ELF-1 (cell line): ENCODE measurements at regions not wholly inside any gene's neighbourhood (a gene's known extent, or its start where the extent isn't known, plus 50 kb on each side); places are given as distances from the start of the nearest gene placed in this dataset.

Source experiments
- DNase-seq: peaks from one replicate; pipeline ENCODE4 v3.0.0-alpha.2; 2016; ENCODE audit warnings: low read depth, low spot score

DNA sequence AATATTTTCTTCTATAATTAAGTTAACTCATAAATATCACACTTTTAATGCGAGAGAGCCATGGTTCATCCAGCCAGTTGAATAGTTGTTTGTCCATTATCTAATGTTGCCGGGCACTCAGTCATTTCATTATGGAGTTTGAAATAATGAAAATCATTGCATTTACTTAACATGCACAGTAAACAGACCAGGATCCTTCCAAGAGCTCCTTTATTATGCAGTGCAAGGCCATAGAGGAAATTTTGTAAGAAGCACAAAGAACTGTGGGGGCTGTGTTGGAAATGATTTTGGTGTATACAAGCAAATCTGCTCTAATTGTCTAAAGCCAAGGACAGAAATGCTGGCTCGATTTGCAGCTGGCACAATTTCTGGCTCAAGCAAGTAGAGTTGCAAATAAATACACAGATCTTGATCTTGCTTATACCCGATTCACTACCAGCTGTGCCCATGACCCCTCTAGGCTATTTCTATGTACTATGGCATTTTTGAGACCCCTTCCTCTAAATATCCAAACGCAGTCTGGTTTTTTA, 400.3 kb upstream of the HNRNPA3 start:
- DNase-seq, result no peak

- DNase-seq, result no peak
Observed at GRCh38 chr2:176813156-176813555, 399.4 kb upstream of the HNRNPA3 start.

- no peak for DNase-seq
Observed at GRCh38 chr2:176813621-176814049, 399.0 kb upstream of the HNRNPA3 start.

- no peak for DNase-seq
Observed at GRCh38 chr2:176814274-176814673, 398.3 kb upstream of the HNRNPA3 start.

DNA sequence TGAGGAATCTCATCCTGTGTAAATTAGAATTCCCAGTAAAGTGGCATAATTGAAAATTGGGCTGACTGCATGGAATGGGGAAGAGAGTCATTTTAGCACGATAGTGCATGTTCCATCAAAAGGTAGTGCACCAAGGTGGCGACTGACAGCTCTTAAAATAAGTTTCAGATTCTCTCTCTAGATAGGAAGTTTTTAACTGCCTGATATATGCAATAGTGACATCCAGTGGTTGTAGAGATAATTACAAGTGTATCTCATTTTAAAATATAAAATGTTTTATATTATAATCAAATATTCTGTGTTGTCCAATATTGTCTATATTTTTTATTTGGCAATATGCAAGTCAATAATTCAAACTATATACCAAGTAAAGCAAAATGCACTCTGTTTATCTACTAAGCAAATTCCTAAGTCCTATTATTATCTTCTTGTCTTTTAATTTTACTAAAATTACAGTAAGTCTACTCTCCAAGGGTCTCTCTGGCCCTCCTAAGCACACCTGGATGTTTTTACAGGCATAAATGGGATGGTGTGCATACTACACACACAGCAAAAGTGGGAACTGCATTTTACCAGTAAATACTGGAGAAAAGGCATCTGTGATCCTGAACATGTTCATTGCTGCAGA, 397.7 kb upstream of the HNRNPA3 start:
- no peak for DNase-seq

GRCh38 chr2:176817061-176817565, 395.5 kb upstream of the HNRNPA3 start:
- DNase-seq, result peak; percentile 37

GRCh38 chr2:176818076-176818475, 394.5 kb upstream of the HNRNPA3 start:
- no peak for DNase-seq

- DNase-seq, result no peak
Observed at GRCh38 chr2:176818617-176819016, 394.0 kb upstream of the HNRNPA3 start.

- DNase-seq, result no peak
Observed at GRCh38 chr2:176819306-176819705, 393.3 kb upstream of the HNRNPA3 start.

DNA sequence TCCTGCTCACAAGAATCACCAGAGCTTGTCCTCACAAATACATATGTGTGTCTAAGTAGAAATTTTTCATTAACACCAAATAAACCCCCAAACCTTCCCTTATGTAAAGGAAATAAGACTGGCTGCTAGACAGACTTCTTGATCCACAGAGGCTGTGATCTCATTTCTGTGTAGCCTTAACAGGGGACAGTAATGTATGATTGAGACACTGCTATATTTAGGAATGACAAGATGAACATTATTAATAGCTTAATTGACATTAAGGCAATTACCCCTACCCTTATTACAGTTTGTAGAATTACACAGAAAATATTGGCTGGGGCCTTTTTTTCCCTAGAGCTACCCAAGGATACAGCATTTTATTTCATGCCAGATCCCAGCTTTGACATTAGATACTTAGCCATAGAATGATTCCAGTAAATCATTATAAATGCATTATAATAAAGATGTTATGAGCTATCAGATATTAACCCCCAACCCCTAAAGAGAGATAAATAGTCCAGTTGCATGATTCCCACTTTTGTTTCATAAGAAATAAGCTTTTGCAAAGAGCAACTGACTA, 392.1 kb upstream of the HNRNPA3 start:
- no peak for DNase-seq

- no peak for DNase-seq
Observed at GRCh38 chr2:176821350-176821749, 391.2 kb upstream of the HNRNPA3 start.

DNA sequence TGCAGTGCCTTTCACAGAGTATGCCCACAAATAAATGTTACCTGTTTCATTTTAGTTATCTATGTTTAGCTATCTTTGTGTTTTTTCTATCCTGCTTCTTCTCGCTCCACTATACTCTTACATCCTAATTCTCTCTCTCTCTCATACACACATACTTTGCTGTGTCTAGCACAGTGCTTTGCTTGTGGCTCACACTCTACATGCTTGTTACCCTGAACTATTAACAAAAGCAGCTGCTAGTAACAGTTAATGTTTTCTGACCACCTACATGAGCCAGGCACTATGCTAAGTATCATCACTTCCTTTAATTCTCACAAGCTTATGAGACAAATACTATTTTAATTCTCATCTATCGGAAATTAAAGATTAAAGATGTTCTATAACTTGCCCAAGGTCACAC, 390.5 kb upstream of the HNRNPA3 start:
- no peak for DNase-seq

DNA sequence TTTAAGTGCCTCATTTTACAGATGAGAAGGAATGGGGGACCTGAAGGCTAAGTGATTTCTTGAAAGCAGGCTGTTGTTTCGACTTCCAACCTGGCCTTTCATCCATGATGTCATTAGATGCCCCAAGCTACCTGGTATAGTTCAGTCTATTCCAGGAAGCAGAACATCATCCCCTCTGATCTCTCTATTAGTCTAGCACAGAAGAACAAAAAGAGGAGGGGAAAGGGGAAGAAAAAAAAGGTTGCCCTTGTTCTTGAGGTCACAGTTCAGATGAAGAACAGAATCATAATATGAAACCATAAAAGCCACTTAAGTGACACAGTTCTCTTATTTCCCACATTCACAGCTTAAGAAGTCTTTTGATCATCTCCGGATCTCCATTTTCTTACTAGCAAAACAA, 386.2 kb upstream of the HNRNPA3 start:
- no peak for DNase-seq

DNA sequence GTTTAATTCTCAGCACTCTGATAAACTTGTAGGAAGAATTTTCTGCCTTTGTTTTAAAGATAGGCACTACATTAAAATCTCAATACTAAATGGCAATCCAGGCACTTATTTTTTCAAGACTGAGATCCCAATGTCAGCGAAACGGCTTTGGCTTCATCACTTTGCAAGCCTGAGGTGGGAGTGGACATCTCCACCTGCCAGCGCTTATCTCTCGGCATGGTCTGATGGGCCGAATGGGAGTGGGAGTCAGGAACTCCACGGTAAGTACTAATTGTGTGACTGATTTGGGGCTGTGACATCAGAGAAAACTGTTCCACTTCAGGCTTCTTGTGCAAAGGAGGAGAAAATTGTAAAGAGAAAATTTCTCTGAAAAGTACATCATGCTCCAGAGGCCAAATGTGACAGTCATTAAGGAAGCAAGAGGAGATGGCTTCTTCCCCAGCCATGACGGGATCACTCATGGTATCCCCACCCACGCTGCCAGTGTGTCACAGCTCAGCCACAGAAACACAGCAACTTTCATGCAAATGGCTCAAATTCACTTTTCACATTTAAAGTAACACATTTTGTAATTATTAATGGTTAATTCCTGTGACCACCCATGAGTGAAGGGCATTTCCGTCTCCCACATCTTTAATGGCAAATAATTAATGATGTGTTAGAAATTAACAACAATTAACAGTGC, 385.5 kb upstream of the HNRNPA3 start:
- DNase-seq, result no peak

DNA sequence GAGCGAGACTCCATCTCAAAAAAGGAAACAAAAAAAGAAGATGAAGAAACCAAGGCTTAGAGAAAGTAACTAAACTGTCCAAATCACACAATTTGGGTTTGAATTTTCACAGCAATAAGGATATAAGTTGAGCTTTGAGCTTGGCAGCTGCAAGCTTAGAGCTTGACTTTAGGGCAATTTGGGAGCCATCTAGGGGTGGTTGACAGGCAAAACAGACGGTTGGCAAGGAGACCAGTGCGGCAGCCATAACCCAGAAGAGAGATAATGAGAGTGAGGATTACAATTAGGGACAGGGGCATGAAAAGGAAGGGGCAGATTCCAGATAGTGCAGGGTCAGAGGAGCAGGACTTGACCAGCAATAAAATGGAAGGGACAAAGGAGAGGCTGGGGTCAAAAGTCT, 382.2 kb upstream of the HNRNPA3 start:
- peak; percentile 32 for DNase-seq

- DNase-seq, result no peak
Observed at GRCh38 chr2:176832086-176832485, 380.5 kb upstream of the HNRNPA3 start.

- no peak for DNase-seq
Observed at GRCh38 chr2:176833671-176834070, 378.9 kb upstream of the HNRNPA3 start.

DNA sequence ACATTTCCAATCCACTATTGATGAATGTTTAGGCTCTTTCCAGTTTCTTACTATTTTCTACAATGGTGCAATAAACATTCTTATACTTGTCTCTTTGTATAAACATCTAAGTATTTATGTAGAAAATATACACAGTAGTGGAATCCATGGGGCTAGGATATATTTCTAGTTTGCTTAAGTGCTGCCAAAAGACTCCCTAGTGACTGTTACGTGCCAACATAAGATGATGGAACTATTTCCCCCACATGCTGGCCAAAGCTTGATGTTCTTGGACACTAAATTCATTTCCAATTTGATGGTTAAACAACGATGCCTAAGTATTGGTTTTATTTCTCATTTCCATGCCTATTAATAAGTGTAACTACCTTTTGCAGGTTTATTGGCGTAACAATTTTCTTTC, 378.4 kb upstream of the HNRNPA3 start:
- no peak for DNase-seq

DNA sequence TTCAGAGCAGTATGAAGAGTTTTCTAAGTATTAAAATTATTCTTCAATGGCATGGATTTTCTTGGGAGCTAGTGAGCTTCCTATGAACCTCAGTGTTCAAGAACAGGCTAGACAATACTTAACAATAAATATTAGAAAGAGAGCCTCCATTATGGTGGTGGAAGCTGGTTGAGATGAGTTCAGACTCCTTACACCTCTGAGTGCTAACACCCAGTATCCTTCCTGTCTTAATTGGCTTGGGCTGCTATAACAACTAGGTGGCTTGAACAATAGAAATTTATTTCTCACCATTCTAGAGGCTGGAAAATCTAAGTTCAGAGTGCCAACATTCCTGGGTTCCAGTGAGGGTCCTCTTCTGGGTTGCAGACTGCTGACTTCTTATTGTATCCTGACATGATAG, 369.4 kb upstream of the HNRNPA3 start:
- DNase-seq, result no peak

DNA sequence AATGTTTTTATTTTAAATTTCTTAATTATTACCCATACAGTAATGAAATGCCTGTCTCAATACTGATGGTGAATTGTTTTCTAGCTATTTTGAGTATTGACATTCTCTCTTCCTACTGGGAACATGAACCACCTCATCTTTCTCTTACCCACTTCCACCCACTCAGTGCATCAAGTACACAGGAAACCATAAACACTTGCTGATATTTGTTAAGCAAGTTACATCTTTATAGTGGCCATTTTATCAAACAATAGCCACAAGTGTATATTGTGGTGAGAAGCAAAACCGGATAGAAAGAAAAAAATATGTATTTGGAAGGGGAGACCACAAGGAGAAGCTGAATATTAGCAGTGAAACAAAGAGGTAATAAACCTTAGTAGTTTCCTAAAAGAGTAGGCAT, 368.1 kb upstream of the HNRNPA3 start:
- no peak for DNase-seq

- no peak for DNase-seq
Observed at GRCh38 chr2:176845718-176846117, 366.9 kb upstream of the HNRNPA3 start.

GRCh38 chr2:176847575-176847974, 365.0 kb upstream of the HNRNPA3 start:
- DNase-seq, result no peak

GRCh38 chr2:176848844-176849243, 363.8 kb upstream of the HNRNPA3 start:
- peak; percentile 8 for DNase-seq
